DND-41 (cell line): ENCODE measurements at regions not wholly inside any gene's neighbourhood (a gene's known extent, or its start where the extent isn't known, plus 50 kb on each side); places are given as distances from the start of the nearest gene placed in this dataset.

Source experiments
- CTCF ChIP-seq: IDR thresholded peaks from 2 replicates; pipeline ENCODE4 v1.5.1; 2012; ENCODE audit warnings: borderline replicate concordance, low read length, moderate library complexity, mild to moderate bottlenecking; ENCODE audit not compliant: poor library complexity, severe bottlenecking; ENCODE audit errors: extremely low read depth
- EZH2 ChIP-seq: IDR thresholded peaks from 3 replicates; pipeline ENCODE4 v1.6.1; 2012; ENCODE audit warnings: borderline replicate concordance, low read depth, mild to moderate bottlenecking, moderate library complexity, low read length, inconsistent platforms; ENCODE audit not compliant: severe bottlenecking

- no peak for TF ChIP-seq EZH2
- TF ChIP-seq CTCF, result no peak
Measured at GRCh38 chr2:175728032-175728431, 274.0 kb downstream of the LNPK start.
